Activated T-cell treated with anti-CD3 and anti-CD28 coated beads, Interleukin-2, amount 50 U/mL, for 4 hours (primary cell): ENCODE measurements at regions not wholly inside any gene's neighbourhood (a gene's known extent, or its start where the extent isn't known, plus 50 kb on each side); places are given as distances from the start of the nearest gene placed in this dataset.
"Not testable (repeated sequence)": the region's sequence is repeated elsewhere in the genome, so short reads cannot be mapped to it uniquely, and the experiment has no call there.

Experiments used
- ATAC-seq, 2 donors: fragments of 200-7000 bp; cut with Tn5 transposase; one replicate each; pipeline ENCODE4 v1.10.0; 2021
- DNase-seq: peaks from one replicate; pipeline ENCODE4 v3.0.0-alpha.2; 2020
- H3K27me3 Mint-ChIP-seq: one replicate; pipeline ENCODE4 v1.8.0; 2021; ENCODE audit warnings: low read depth, mixed read lengths
- H3K36me3 Mint-ChIP-seq: one replicate; pipeline ENCODE4 v1.8.0; 2022; ENCODE audit warnings: mixed read lengths; ENCODE audit not compliant: insufficient read depth
- H3K4me1 Mint-ChIP-seq: one replicate; pipeline ENCODE4 v1.8.0; 2021; ENCODE audit warnings: low read depth, mixed read lengths
- H3K4me3 Mint-ChIP-seq: one replicate; pipeline ENCODE4 v1.8.0; 2021; ENCODE audit warnings: mild to moderate bottlenecking, moderate library complexity, mixed read lengths
- H3K9me3 Mint-ChIP-seq: one replicate; pipeline ENCODE4 v1.8.0; 2021; ENCODE audit warnings: mixed read lengths

GRCh38 chr14:105721996-105722709, 195.8 kb downstream of the TMEM121 start:
- ATAC-seq, DNase-seq, H3K36me3 Mint-ChIP-seq, H3K27me3 Mint-ChIP-seq, H3K9me3 Mint-ChIP-seq, H3K4me3 Mint-ChIP-seq, H3K4me1 Mint-ChIP-seq: not testable (repeated sequence)

DNA sequence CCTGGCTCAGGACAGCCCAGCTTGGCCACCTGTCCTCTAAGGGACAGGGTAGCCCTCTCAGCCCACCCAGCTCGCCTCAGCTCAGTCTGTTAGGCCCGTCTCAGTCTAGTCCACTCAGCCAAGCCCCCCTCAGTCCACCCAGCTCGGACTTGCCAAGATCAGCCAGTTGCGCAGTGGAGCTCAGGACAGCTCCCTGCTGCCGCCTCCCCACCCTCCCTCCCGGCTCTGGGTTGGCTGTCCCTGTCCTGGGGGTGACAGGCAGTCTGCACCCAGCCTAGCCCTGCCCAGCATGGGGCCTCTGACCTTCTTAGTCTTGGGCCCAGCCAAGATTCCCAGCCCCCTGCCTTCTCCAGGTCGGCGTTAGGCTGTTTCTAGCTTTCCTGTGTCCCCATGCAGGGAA, 196.9 kb downstream of the TMEM121 start:
- ATAC-seq, H3K4me3 Mint-ChIP-seq, H3K36me3 Mint-ChIP-seq, H3K27me3 Mint-ChIP-seq, H3K4me1 Mint-ChIP-seq, DNase-seq: not testable (repeated sequence)
- H3K9me3 Mint-ChIP-seq = peaks cover 12% of the 10 kb centered on the region

GRCh38 chr14:105723776-105724175, 197.4 kb downstream of the TMEM121 start:
- not testable (repeated sequence) for DNase-seq, H3K4me3 Mint-ChIP-seq, H3K36me3 Mint-ChIP-seq, H3K27me3 Mint-ChIP-seq, ATAC-seq, H3K4me1 Mint-ChIP-seq
- peaks cover 14% of the 10 kb centered on the region for H3K9me3 Mint-ChIP-seq

DNA sequence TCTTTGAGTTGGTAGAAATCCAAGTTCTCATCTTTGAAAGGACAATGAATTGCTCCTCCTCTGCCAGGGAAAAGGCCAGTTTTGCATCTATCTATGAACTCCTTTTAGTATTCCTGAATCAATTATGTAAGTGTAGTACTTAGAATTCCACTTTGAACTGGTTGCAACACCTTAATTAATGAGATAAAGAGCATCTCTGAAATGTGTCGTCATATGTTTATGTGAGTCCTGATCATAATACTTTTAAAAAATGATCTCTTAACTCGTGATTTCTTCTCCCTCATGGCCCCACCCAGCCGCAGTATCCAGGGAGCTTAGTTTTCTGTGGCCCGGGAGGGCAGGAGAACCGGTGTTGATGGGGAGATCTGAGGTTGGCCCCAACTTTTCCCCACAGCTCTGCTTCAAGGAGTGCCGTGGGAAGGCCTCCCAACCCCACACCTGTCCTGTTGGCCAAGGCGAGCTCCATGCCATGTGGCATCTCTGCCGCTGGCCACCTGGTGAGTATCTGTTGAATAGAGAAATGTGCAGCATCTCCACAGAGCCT, 203.5 kb downstream of the TMEM121 start:
- not testable (repeated sequence) for DNase-seq, H3K36me3 Mint-ChIP-seq, ATAC-seq, H3K4me1 Mint-ChIP-seq, H3K4me3 Mint-ChIP-seq
- H3K9me3 Mint-ChIP-seq = peaks cover 11% of the 10 kb centered on the region
- peaks cover 16% of the 10 kb centered on the region for H3K27me3 Mint-ChIP-seq

- H3K9me3 Mint-ChIP-seq, H3K4me3 Mint-ChIP-seq: not testable (repeated sequence)
Measured at GRCh38 chr14:105730731-105731130, 204.3 kb downstream of the TMEM121 start.

GRCh38 chr14:105731221-105731985, 205.0 kb downstream of the TMEM121 start:
- peaks cover 16% of the 10 kb centered on the region for H3K27me3 Mint-ChIP-seq
- not testable (repeated sequence) for H3K9me3 Mint-ChIP-seq, H3K36me3 Mint-ChIP-seq, ATAC-seq, DNase-seq, H3K4me3 Mint-ChIP-seq, H3K4me1 Mint-ChIP-seq

More at GRCh38 chr14:105730731-105731130, 204.3 kb downstream of the TMEM121 start:
- not testable (repeated sequence) for H3K36me3 Mint-ChIP-seq, H3K4me1 Mint-ChIP-seq, DNase-seq, ATAC-seq
- H3K27me3 Mint-ChIP-seq = peaks cover 16% of the 10 kb centered on the region

DNA sequence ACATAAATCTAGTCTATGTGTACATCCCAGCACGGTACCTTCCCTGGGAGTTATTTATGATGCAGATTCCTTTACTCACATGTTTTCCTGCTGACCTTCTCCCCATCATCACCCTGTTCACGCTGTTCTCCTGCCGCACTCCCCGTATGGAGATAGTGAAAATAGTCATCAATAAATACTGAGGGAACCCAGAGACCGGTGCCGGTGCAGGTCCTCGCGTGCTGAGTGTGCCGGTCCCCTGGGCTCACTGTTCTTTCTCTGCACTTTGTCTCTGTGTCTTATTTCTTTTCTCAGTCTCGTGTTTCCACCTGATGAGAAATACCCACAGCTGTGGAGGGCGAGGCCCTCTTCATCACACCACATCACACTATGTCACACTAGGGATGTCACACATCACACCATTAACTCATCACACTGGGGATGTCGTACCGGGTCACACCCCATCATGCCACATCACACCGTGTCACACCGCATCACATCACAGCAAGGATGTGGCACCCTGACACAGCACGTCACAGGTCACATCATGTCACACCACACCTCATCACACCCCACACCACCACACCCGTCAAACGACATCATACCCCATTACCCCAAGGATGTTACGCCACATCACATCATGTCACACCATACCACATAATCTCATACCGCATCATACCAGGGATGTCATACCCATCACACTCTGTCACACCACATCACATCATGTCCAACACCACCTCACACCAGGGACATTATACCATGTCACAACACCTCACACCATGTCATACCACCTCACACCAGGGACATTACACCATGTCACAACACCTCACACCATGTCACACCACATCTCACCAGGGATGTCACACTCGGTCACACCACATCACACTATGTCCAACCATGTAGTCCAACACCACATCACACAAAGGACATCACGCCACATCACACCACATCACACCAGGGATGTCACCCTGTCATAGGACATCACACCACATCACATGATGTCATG, 207.0 kb downstream of the TMEM121 start:
- H3K27me3 Mint-ChIP-seq = peaks cover 12% of the 10 kb centered on the region
- no peak for DNase-seq
- ATAC-seq = no peak
- no peaks in the 10 kb centered on the region for H3K4me1 Mint-ChIP-seq
- H3K9me3 Mint-ChIP-seq = peaks cover under 1% of the 10 kb centered on the region
- H3K4me3 Mint-ChIP-seq = no peak overlapping the region
- H3K36me3 Mint-ChIP-seq = no peaks in the 10 kb centered on the region

- not testable (repeated sequence) for H3K27me3 Mint-ChIP-seq, H3K36me3 Mint-ChIP-seq, H3K4me3 Mint-ChIP-seq, ATAC-seq, H3K4me1 Mint-ChIP-seq, H3K9me3 Mint-ChIP-seq, DNase-seq
Measured at GRCh38 chr14:105734241-105734640, 207.9 kb downstream of the TMEM121 start.

DNA sequence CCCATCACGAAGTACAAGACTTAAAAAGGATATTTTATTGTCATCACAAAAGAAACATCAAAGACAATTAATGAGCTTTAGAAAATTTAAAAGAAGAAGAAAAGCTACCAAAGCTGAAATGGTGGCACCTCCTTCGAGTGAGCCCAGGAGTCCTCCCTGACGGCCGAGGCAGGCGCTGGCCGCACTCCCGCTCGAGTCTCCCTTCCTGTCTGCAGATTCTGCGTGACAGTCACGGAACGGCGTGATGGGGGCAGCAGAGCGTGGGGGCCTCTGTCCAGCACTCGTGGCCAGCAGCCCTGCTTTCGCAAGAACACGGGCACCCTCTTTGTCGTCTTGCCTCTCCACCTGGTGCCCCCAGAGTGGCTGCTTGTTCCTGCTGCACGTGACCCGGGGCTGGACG, 209.9 kb downstream of the TMEM121 start:
- H3K9me3 Mint-ChIP-seq, H3K36me3 Mint-ChIP-seq: not testable (repeated sequence)

DNA sequence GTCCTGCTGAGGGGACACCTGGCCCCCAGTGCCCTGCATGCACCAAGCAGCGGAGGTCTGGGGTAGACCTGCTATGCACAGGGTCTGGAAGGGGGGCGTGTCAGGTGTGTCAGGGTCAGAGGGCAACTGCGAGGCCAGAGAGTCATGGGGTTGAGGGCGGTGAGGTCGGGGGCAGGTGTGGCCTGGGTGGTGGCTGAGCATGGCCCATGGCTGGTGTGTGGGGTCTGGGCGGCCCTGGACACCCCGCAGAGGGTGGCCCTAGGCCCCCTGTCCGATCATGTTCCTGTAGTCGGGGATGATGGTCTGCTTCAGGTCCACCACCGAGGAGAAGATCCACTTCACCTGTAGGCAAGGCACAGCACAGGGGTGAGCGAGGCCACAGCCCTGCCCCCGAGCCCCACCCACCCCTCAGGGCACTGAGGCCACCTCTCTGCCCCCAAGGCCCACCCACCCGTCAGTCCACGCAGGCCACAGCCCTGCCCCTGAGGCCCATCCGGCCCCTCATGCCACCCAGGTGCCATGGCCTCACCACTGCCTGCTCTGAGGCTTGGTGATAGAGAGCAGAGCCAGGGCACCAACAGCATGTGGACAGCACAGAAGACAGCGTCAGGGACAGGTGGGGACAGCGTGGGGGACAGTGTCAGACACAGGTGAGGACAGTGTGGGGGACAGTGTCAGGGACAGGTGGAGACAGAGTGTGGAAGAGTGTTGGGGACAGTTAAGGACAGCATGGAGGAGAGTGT, 211.3 kb downstream of the TMEM121 start:
- ATAC-seq = no peak
- no peaks in the 10 kb centered on the region for H3K9me3 Mint-ChIP-seq
- no peaks in the 10 kb centered on the region for H3K27me3 Mint-ChIP-seq
- no peaks in the 10 kb centered on the region for H3K4me1 Mint-ChIP-seq
- no peak overlapping the region for H3K4me3 Mint-ChIP-seq
- no peak for DNase-seq
- no peaks in the 10 kb centered on the region for H3K36me3 Mint-ChIP-seq

More for the DNA sequence above, 209.9 kb downstream of the TMEM121 start:
- not testable (repeated sequence) for H3K27me3 Mint-ChIP-seq, ATAC-seq, H3K4me3 Mint-ChIP-seq, DNase-seq, H3K4me1 Mint-ChIP-seq

- Mint-ChIP-seq H3K4me3 (no peak overlapping the region), H3K27me3 (no peaks in the 10 kb centered on the region), H3K4me1 (no peaks in the 10 kb centered on the region), H3K36me3 (no peaks in the 10 kb centered on the region), H3K9me3 (no peaks in the 10 kb centered on the region)
- DNase-seq = no peak
- no peak for ATAC-seq
Measured at GRCh38 chr14:105738638-105739037, 212.3 kb downstream of the TMEM121 start.

DNA sequence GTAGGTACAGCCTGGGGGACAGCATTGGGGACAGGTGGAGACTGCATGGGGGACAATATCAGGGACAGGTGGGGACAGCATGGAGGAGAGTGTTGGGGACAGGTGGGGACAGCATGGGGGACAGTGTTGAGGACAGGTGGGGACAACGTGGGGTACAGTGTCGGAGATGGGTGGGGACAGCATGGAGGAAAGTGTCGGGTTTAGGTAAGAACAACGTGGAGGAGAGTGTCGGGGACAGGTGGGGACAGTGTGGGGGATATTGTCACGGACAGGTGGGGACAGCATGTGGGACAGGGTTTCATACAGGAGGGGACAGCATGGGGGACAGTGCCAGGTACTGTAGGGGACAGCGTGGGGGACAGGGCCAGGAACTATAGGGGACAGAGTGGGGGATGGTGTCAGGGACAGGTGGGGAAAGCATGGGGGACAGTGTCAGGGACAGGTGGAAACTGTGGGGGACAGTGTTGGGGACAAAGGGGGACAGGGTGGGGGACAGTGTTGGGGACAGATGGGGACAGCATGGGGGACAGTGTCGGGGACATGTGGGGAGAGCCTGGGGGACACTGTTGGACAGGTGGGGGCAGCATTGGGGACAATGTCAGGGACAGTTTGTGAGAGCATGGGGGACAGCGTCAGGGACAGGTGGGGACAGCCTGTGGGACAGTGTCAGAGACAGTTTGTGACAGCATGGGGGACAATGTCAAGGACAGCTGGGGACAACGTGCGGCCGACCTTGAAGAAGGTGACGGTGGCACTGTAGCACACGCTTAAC, 213.1 kb downstream of the TMEM121 start:
- ATAC-seq (no peak), DNase-seq (no peak)
- no peaks in the 10 kb centered on the region for H3K4me1 Mint-ChIP-seq
- no peaks in the 10 kb centered on the region for H3K9me3 Mint-ChIP-seq
- H3K36me3 Mint-ChIP-seq = no peaks in the 10 kb centered on the region
- no peak overlapping the region for H3K4me3 Mint-ChIP-seq
- H3K27me3 Mint-ChIP-seq = no peaks in the 10 kb centered on the region

DNA sequence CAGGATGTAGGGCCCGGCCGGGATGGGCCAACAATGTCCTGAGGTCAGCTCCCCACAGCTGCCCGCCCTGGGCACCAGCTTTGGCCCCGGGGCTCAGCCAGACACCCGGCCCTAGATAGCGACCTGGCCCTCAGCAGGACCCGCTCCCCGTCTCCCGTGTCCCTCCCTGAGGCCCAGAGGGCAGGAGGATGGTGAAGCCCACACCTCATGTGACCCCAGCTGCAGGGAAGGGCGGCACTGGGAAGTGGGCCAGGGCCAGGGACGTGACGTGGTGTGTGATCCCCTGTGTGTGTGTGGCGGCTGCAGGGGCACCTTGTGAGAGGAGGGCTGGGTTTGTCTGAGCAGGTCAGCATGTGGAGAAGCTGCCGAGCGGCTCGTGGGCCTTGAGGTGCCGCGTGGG, 213.9 kb downstream of the TMEM121 start:
- H3K27me3 Mint-ChIP-seq, ATAC-seq, DNase-seq, H3K4me1 Mint-ChIP-seq, H3K36me3 Mint-ChIP-seq, H3K9me3 Mint-ChIP-seq, H3K4me3 Mint-ChIP-seq: not testable (repeated sequence)
